Pancreas (tissue), 10 donors: ENCODE measurements at regions not wholly inside any gene's neighbourhood (a gene's known extent, or its start where the extent isn't known, plus 50 kb on each side); places are given as distances from the start of the nearest gene placed in this dataset.

Source experiments
- ATAC-seq, 4 donors: fragments of 200-7000 bp; cut with Tn5 transposase; one replicate each; pipeline versions ENCODE4 v1.8.0 to v1.9.1; 2020; ENCODE audit warnings: mild to moderate bottlenecking in 4 of 4, moderate library complexity in 4 of 4
- DNase-seq, 6 donors: peaks; one replicate each; pipeline ENCODE4 v3.0.0-alpha.2; 2020
- FAIRE-seq: peaks from 2 replicates; lab custom pipeline; 2012; peaks lifted over from hg19 to GRCh38; lab: Jason Lieb, UNC
- H3K27ac ChIP-seq, 4 donors: fragments of 200-600 bp; sonication (generic); 1 replicate in 3 of 4; 2 replicates in 1 of 4; pipeline versions ENCODE4 v1.5.0 to v1.8.0; 2020
- H3K27me3 ChIP-seq, 4 donors: fragments of 200-600 bp; one replicate each; pipeline ENCODE4 v1.8.0; 2021
- H3K36me3 ChIP-seq, 3 donors: fragments of 200-600 bp; sonication (generic) in 1 of 3; one replicate each; pipeline versions ENCODE4 v1.5.0 to v1.8.0; 2020 to 2021
- H3K4me1 ChIP-seq, 3 donors: fragments of 200-600 bp; one replicate each; pipeline ENCODE4 v1.8.0; 2021
- H3K4me3 ChIP-seq, 4 donors: fragments of 200-600 bp; sonication (generic) in 2 of 4; one replicate each; pipeline versions ENCODE4 v1.5.0 to v1.8.0; 2020 to 2021
- H3K9me3 ChIP-seq, 4 donors: fragments of 200-600 bp; one replicate each; pipeline ENCODE4 v1.8.0; 2021
- WGBS, 2 donors: extraction: QIAGEN DNeasy Blood & Tissue Kit; methylation state at CpG; one replicate each; pipeline ENCODE4 v1.1.7; 2013; 5-methylcytosine and 5-hydroxymethylcytosine counted together
- intact Hi-C, 3 donors: fragments of 100-400 bp; cut with DNase I; formaldehyde crosslinking; loops; one replicate each; pipeline versions ENCODE4 v1.11.1 to v1.14.2; 2022
- TF ChIP-seq, protein P1 (sequence below), 4 donors: fragments of 200-600 bp; sonication (generic) in 3 of 4; IDR thresholded peaks; one replicate each; pipeline versions ENCODE4 v1.5.0 to v1.8.0; 2021; ENCODE audit warnings: antibody characterized with exemption in 4 of 4
- donor health status: healthy with polysubstance abuse.
- donor health status: DM: no; HTN: no; CAD: no; lungs with moderate emphysema.
- donor health status: DM: no; HTN: no; CAD: no.
- donor health status: control.
- donor health status: control.
- donor health status: Bipolar disorder and iron deficiency.
- donor health status: DM: yes; HTN: yes; CAD: no.
- donor health status: DM: no; HTN: no; CAD: no.
- donor health status: DM: no; HTN: no; CAD: no.
- donor health status: DM: yes; HTN: yes; CAD: no.

DNA sequence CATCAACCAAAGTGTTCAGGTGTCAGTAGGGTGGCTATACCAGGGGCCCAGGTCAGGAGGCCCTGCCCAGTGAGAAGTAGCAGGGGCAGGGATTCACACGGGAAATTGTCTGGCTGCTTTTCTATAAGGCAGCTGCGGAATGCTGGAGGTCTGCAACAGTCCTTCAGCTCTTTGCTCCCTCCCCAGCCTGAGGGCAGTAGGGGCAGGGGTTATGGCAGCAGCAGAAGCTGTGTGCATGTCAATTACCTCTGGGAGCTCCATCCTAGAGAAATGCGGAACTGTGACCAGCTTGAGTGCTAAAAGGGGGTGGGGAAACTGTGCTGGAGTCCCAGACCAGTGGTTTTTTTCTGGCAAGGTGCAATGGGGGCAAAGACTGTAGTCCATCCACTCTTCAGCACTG lies 810.4 kb downstream of the PCDH7 start:
- TF ChIP-seq, protein P1, sequence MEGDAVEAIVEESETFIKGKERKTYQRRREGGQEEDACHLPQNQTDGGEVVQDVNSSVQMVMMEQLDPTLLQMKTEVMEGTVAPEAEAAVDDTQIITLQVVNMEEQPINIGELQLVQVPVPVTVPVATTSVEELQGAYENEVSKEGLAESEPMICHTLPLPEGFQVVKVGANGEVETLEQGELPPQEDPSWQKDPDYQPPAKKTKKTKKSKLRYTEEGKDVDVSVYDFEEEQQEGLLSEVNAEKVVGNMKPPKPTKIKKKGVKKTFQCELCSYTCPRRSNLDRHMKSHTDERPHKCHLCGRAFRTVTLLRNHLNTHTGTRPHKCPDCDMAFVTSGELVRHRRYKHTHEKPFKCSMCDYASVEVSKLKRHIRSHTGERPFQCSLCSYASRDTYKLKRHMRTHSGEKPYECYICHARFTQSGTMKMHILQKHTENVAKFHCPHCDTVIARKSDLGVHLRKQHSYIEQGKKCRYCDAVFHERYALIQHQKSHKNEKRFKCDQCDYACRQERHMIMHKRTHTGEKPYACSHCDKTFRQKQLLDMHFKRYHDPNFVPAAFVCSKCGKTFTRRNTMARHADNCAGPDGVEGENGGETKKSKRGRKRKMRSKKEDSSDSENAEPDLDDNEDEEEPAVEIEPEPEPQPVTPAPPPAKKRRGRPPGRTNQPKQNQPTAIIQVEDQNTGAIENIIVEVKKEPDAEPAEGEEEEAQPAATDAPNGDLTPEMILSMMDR (IDR thresholded peaks at IDR 0.05) = no peak
- H3K9me3 ChIP-seq = no peaks in the 10 kb centered on the region
- no peaks in the 10 kb centered on the region for H3K27me3 ChIP-seq
- H3K4me1 ChIP-seq = no peaks in the 10 kb centered on the region
- no peak for FAIRE-seq
- H3K27ac ChIP-seq = no peak overlapping the region
- ATAC-seq = no peak
- no peak for DNase-seq
- intact Hi-C loops = no loop called here
- H3K36me3 ChIP-seq = no peaks in the 10 kb centered on the region
- no peak overlapping the region for H3K4me3 ChIP-seq
- WGBS, 2 donors = 51 to 69% methylated on average over 3 of the region's 3 CpGs

DNA sequence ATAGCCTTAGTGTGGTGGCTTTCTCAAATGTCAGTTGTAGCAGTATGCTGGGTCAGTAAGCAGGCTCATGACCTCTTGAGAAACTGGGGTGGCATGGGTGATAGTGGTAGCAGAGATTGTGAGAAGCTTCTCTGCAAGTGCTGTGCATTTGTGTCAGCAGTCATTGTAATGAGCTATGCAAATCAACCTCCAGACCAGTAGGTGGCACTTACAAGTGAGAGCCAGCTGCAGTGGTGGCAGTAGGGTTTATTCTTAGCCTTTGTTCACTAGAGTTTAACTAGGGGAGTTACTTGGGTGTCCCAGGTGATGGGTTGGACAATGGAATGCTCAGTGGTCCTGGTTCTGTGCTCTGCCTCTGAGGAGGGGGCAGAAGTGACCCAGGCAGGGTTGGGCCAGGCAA lies 818.7 kb downstream of the PCDH7 start:
- FAIRE-seq = no peak
- Histone ChIP-seq H3K4me1 (no peaks in the 10 kb centered on the region), H3K36me3 (no peaks in the 10 kb centered on the region), H3K4me3 (no peak overlapping the region), H3K9me3 (no peaks in the 10 kb centered on the region), H3K27me3 (no peaks in the 10 kb centered on the region), H3K27ac (no peak overlapping the region)
- TF ChIP-seq, protein P1 (IDR thresholded peaks at IDR 0.05) = no peak
- no peak for ATAC-seq
- DNase-seq = no peak
- intact Hi-C loops = no loop called here

DNA sequence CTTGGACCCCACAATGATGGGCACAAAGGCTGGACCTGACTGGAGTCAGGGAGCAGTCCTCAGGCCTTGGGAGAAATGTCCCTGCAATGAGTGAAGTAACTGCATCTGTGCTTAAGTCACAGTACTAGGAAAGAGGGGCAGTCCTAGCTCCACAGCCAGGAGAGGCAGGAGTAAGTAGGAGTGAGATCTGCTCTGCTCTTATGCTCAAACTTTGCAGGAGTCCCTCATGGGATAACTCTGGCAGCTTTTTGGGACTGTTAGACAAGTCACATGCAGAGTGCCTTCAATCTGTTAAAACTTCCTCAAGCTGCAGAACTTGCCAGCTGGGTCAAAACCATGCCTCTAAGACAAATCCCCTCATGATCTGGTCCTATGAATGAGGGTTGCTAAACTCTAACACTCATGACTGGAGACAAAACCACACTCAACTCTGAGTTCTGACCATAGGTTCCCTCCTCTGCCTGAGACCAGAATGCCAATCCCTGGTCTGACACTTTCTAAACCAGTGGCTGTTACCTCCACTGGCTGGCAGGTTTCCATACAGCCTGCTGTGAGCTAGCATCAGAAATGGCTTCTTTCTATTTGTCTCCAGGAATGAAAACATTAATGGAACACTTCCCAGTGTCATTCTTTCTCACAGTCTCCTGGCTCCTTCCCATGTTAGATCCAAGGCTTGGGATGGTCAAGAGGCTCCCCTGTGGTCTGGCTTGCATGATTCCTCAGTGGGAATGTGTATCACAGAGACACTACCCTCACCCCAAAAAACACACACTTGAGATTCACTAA lies 819.3 kb downstream of the PCDH7 start:
- DNase-seq = no peak
- intact Hi-C loops = no loop called here

DNA sequence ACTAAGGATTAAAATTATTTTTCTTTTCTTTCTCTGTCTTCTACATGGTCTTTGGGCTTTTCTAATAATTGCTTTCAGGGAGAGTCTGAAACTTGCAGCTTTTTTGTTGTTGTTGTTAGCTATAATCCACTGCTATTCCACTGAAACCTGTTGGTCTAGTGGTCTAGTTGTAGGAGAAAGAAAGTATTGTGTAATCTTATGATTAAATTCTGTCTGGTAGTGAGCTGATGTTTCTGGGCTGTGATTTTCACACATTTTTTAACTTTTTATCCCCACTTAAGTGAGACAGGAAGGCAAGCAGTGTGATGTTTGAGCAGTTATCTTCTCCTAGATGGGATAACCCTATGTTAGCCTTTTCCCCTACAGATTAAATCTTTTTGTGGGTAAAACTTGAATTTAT lies 825.2 kb downstream of the PCDH7 start:
- Histone ChIP-seq H3K4me1 (no peaks in the 10 kb centered on the region), H3K4me3 (no peak overlapping the region), H3K36me3 (no peaks in the 10 kb centered on the region), H3K27ac (no peak overlapping the region), H3K27me3 (no peaks in the 10 kb centered on the region), H3K9me3 (no peaks in the 10 kb centered on the region)
- intact Hi-C loops = no loop called here
- TF ChIP-seq, protein P1 (IDR thresholded peaks at IDR 0.05) = no peak
- no peak for DNase-seq
- ATAC-seq = no peak
- FAIRE-seq = no peak

More for the DNA sequence above, 819.3 kb downstream of the PCDH7 start:
- ATAC-seq (no peak), FAIRE-seq (no peak)
- TF ChIP-seq, protein P1 (IDR thresholded peaks at IDR 0.05) = no peak
- H3K4me3 ChIP-seq = no peak overlapping the region
- H3K4me1 ChIP-seq = no peaks in the 10 kb centered on the region
- no peaks in the 10 kb centered on the region for H3K36me3 ChIP-seq
- H3K27ac ChIP-seq = no peak overlapping the region
- no peaks in the 10 kb centered on the region for H3K9me3 ChIP-seq
- H3K27me3 ChIP-seq = no peaks in the 10 kb centered on the region

DNA sequence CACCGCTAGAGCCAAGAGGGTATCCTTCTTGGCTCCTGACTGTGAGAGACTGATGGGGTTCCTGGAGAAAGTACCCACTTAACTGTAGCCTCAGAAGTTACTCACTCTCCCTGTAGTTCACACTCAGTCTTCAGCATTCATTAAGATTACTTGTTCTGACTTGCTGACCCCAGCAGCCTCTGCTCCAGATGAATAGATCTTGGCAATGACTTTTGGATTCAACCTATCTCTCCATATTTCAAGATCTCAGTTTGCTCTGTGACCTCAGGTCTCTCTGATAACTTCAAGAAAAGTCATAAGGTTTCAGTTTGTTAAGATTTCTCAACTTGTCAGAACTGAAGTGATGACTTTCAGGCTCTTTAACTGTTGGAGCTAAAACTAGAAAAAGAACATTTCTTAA lies 825.6 kb downstream of the PCDH7 start:
- TF ChIP-seq, protein P1 (IDR thresholded peaks at IDR 0.05) = no peak
- DNase-seq = no peak

More for the DNA sequence above, 825.6 kb downstream of the PCDH7 start:
- Histone ChIP-seq H3K27ac (no peak overlapping the region), H3K4me3 (no peak overlapping the region), H3K4me1 (no peaks in the 10 kb centered on the region), H3K36me3 (no peaks in the 10 kb centered on the region), H3K9me3 (no peaks in the 10 kb centered on the region), H3K27me3 (no peaks in the 10 kb centered on the region)
- FAIRE-seq (no peak), ATAC-seq (no peak)
- intact Hi-C loops = no loop called here
- 68 to 78% methylated on average over 1 of the region's 1 CpG for WGBS, 2 donors
